ENCODE measurements at regions not wholly inside any gene's neighbourhood (a gene's known extent, or its start where the extent isn't known, plus 50 kb on each side); places are given as distances from the start of the nearest gene placed in this dataset.

DNA sequence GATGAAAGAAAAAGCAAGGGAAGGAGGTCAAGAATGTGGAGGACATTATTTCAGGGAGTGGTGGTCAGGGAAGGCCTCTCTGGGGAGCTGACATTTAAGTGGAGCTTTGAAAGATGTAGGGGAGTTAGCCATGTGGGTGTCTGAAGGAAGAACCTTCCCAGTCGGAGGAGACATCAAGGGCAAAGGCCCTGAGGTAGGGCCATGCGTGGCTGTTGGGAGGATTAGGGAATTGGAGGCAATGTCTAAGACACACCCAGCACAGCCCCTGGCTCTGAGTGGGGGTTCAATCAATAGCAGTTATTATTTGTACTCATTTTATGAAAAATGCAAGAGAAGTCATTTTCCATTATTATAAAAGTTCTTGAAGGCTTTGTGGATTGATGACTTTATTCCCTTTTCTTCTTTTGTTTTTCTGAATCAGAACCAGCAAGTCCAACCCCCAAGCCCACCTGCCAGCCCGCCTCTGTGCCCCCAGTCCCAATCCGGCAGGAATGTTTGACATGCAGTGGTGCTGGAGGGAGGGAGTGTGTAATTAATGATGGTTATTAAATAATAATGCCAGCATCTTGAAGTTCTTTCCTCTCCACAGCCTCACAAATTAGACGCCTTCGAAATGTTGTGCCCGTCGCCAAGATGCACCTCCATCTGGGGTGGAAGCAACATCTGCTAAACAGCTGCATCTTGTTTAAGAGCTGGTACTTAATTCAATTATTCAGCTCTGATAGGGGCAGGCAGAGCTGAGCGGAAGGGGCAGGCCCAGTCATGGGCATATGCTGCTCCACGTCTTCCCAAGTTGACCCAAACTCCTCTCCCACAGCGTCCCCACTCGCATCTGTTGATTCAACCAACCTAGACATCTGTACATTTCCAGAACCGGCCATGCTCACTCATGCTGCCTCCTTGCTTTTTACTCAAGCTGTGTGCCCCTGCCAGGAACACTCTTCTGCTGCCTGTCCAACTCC lies 81.3 kb upstream of the SIRPA start:
- in situ Hi-C loops (cut with HindIII; ENCODE audit: low pct_unique_long_range_greater_than_20kb, low sequenced_read_pairs): no loop called here
- no peak for TF ChIP-seq JUND (IDR thresholded peaks at IDR 0.05; ENCODE audit: low read depth)
- DNase-seq (ENCODE audit: low read depth in 1 of 2, low spot score in 1 of 2): no peak

DNA sequence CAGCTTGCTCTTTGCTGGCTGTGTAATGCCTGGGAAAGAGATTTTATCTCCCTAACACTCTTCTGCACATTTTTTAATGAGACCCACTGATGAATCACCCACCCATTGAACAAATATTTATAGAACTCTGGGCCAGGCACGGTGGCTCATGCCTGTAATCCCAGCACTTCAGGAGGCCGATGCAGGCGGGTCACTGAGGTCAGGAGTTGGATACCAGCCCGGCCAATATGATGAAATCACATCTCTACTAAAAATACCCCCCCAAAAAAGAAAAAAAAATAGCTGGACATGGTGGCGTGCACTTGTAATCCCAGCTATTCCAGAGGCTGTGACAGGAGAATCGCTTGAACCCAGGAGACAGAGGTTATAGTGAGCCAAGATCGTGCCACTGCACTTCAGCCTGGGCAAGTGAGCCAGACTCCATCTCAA lies 82.1 kb upstream of the SIRPA start:
- in situ Hi-C loops (cut with HindIII; ENCODE audit: low pct_unique_long_range_greater_than_20kb, low sequenced_read_pairs): no loop called here
- no peak for DNase-seq (ENCODE audit: low read depth in 1 of 2, low spot score in 1 of 2)
- no peak for TF ChIP-seq JUND (IDR thresholded peaks at IDR 0.05; ENCODE audit: low read depth)

DNA sequence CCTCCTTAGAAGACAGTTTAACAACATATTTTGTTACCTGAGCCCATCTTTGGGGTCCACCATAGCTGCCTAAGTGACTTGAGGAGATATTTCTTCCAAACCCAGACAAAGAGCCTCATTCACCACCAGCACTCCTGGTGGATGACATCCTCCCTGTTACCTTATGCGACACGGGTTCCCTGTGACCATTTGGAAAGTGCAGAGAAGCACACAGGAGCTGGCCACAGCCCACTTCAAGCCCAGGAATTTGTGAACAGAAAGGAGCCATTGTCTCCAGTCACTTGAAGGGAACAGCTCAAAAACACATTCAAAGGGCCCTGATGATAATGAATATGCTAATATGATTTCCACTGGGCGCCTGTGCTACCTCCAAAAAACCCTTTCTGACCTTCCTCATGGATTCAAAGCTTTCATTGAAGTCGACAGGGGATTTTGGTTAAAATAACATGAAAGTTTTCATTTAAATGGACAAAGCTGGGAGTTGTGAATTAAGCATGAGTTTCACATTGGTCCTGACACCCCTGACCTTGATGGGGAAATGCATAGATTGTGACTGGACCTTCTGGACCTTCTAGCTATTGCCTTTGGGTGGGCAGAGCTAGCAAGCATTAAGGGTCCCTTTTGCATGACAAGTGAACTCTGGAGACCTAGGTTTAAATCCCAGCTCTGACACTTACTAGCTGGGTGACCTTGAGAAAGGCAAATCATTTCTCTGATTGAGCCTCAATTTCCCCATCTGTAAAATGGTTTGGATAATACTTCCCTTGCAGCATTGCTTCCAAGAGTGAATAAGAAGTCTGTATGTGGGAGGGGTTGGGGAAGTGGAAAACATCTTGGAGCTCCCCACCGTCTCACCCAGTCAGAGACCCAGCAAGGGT lies 83.3 kb upstream of the SIRPA start:
- DNase-seq (ENCODE audit: low read depth in 1 of 2, low spot score in 1 of 2): no peak
- no peak for TF ChIP-seq JUND (IDR thresholded peaks at IDR 0.05; ENCODE audit: low read depth)
- in situ Hi-C loops (cut with HindIII; ENCODE audit: low pct_unique_long_range_greater_than_20kb, low sequenced_read_pairs): no loop called here

DNA sequence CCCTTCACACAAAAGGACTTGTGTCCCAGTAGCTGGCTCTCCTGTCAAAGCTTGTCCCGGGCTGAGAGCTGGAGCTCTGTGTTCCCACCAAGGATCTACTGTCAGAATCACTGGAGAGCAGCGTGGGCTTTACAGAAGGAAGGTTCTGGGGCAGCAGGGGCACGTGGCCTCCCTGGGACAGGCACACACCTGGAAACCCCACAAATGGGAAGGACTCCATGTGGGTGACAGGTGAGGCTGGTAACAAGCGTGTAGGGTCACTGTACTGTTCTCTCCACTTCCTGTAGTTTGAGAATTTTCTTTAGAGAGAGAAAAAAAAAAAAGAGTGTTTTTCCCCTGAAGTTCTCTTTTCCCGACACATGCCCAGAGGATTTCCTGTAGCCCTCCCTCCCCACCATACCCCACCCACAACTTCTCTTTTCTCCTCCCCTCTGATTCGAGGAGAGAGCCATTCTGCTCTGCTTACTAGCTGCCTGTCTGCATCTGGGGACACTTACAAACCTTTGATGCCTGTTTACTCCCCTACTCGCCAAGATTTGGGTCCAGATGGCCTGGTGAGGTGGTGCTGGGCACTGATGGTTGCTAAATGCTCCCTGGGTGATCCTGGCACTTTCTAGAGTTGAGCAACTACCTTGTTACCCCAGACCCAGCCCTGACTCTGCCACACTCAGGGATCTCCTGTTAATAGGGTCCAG lies 84.1 kb upstream of the SIRPA start:
- TF ChIP-seq JUND (IDR thresholded peaks at IDR 0.05; ENCODE audit: low read depth): no peak
- no peak for DNase-seq (ENCODE audit: low read depth in 1 of 2, low spot score in 1 of 2)
- in situ Hi-C loops (cut with HindIII; ENCODE audit: low pct_unique_long_range_greater_than_20kb, low sequenced_read_pairs): no loop called here

DNA sequence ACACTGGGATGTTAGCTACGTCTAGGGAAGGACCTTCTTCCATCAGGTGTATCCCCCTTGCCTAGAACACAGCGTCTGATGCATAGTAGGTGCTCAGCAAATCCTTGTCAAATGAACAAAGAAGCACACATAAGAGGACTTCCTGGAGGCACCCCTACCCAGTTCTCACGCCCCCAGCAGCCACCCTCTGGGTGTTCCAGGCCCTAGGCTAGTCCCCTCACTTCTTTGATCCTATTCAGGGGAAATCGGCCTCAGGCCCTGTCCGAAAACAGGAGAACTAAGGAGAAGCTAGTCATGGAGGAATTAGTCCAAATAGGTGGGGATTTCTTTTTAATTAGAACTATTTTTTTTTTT lies 84.7 kb upstream of the SIRPA start:
- in situ Hi-C loops (cut with HindIII; ENCODE audit: low pct_unique_long_range_greater_than_20kb, low sequenced_read_pairs): no loop called here
- DNase-seq (ENCODE audit: low read depth in 1 of 2, low spot score in 1 of 2): no peak
- no peak for TF ChIP-seq JUND (IDR thresholded peaks at IDR 0.05; ENCODE audit: low read depth)

DNA sequence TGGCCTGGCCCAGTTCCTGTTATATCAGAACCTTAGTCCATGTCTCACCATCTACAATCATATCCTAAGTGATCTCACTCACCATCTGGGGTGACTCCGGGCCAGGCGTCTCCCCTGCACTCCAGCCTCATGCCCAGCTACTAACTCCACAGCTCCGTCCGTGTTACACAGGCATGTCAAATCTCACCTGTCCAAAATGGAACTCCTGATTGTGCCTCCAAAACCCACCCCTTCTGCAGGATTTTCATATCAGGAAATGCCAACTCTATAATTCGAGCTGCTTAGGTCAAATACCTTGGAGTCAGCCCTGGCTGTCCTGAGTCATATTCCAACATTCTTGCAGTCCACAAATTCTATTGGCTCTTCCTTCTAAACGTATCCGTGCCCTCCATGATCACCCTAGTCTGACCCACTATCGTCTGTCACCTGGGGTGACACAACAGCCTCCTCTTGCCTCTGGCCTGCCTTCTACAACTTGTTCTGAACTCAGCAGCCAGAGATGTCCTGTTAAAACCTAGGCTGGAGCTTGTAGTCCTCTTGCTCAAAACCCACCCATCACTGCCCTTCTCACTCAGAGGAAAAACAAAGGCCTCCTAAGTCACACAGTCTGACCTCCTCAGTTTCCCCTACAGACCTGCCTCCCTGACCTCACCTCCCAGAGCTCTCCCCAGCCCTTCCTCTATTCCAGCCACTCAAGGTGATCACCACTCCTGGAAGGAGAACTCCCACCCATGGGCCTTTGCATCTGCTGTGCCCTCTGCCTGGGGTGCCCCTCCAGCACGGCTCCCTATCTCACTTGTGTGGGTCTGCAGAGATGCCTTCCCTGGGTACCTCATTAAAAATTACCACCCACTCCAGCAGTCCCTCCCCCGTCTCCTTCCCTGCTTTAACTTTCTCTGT lies 85.3 kb upstream of the SIRPA start:
- TF ChIP-seq JUND (IDR thresholded peaks at IDR 0.05; ENCODE audit: low read depth): no peak
- in situ Hi-C loops (cut with HindIII; ENCODE audit: low pct_unique_long_range_greater_than_20kb, low sequenced_read_pairs): no loop called here
- no peak for DNase-seq (ENCODE audit: low read depth in 1 of 2, low spot score in 1 of 2)

DNA sequence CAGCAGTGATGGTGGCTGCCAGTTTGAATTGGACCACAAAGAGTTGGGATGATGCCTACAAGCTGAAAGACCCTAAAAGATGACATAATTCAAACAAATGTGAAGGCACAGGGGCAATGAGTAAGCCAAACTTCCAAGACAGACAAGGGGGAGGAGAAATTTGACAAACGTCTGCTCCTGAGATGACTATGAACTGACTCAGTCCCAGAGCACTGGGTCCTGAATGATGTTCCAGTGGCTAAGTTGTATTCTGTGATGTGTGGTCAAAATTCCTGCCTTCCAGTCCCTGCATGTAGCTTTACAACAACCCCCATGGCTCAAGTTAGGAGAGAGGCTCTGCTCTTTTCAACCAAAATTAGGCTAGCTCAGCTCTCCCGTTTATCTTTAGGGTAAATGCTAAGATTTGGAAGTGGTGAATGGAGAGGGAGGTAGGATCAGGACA lies 86.1 kb upstream of the SIRPA start:
- in situ Hi-C loops (cut with HindIII; ENCODE audit: low pct_unique_long_range_greater_than_20kb, low sequenced_read_pairs): no loop called here
- DNase-seq (ENCODE audit: low read depth in 1 of 2, low spot score in 1 of 2): no peak
- no peak for TF ChIP-seq JUND (IDR thresholded peaks at IDR 0.05; ENCODE audit: low read depth)

DNA sequence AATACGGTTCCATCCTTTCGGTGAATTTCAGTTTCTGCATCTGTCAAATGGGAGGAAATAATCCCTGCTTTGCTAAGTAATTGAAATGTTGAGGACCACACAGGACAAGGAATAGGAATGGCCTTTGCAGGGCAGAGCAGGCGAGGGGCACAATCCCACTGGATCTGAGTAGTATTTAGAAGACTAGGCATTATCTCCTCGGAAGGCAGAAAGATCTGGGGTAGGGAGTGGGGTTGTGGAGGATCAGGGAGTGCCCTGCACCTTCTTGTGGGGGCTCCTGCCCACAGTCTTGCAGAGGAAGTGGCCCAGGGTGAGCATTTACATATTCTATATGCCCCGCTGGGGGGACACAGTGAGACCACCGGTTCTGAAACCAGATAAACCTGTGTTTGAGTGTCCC lies 87.1 kb upstream of the SIRPA start:
- in situ Hi-C loops (cut with HindIII; ENCODE audit: low pct_unique_long_range_greater_than_20kb, low sequenced_read_pairs): no loop called here
- DNase-seq (ENCODE audit: low read depth in 1 of 2, low spot score in 1 of 2): no peak
- TF ChIP-seq JUND (IDR thresholded peaks at IDR 0.05; ENCODE audit: low read depth): no peak

DNA sequence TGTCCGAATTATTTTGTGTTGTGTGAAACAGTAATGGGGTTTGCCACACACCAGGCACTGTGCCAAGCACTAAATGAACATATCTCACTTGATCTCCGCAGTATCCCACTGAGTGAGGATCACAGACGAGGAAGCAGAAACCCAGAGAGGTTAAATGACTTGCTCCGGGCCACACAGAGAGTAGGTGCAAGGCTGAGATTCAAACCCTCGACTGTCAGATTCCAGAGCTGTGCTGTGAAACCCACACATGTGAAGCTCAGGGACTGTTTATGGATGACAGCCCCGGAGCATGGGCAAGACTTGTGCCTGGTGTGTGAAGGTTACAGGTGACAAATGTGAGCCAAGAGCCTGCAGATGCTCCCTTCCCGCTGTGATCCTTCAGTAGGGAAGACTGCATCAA lies 87.8 kb upstream of the SIRPA start:
- in situ Hi-C loops (cut with HindIII; ENCODE audit: low pct_unique_long_range_greater_than_20kb, low sequenced_read_pairs): no loop called here
- TF ChIP-seq JUND (IDR thresholded peaks at IDR 0.05; ENCODE audit: low read depth): no peak
- DNase-seq (ENCODE audit: low read depth in 1 of 2, low spot score in 1 of 2): no peak

DNA sequence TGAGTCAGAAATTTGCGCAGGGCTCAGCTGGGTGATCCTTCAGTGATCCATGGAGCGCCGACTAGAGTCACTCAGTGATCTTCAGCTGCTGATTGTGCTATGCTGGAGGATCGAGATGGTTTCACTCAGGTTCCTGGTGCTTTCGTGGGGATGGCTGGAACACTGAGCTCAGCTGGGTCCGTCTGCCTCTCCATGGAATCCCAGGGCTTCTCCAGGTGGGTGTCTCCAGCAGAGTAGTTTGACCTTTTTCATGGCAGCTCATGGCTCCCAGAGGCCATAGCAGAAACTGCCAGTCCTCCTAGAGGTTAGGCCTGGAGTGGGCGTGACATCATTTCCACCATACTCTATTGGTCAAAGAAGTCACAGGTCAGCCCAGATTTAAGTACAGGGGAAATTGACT lies 88.8 kb upstream of the SIRPA start:
- DNase-seq (ENCODE audit: low read depth in 1 of 2, low spot score in 1 of 2): no peak
- in situ Hi-C loops (cut with HindIII; ENCODE audit: low pct_unique_long_range_greater_than_20kb, low sequenced_read_pairs): no loop called here
- no peak for TF ChIP-seq JUND (IDR thresholded peaks at IDR 0.05; ENCODE audit: low read depth)

DNA sequence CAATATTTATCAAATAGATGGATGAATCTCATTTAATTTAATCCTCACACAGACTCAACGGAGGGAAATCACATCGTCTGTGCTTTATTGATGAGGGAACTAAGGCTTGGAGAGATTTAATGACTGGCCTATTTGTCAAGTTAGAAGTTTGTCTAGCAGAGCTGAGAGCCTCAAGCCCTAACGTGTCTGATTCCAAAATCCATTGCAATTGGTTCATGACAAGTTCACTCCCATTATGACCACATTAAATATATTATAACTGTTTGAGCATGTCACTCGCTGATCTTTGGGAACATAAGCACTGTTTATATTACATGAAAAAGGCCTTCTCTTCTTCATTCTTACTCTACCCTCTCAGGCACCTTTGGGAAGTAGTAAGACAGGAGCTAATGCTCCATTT lies 89.4 kb upstream of the SIRPA start:
- in situ Hi-C loops (cut with HindIII; ENCODE audit: low pct_unique_long_range_greater_than_20kb, low sequenced_read_pairs): no loop called here
- no peak for DNase-seq (ENCODE audit: low read depth in 1 of 2, low spot score in 1 of 2)
- TF ChIP-seq JUND (IDR thresholded peaks at IDR 0.05; ENCODE audit: low read depth): no peak

DNA sequence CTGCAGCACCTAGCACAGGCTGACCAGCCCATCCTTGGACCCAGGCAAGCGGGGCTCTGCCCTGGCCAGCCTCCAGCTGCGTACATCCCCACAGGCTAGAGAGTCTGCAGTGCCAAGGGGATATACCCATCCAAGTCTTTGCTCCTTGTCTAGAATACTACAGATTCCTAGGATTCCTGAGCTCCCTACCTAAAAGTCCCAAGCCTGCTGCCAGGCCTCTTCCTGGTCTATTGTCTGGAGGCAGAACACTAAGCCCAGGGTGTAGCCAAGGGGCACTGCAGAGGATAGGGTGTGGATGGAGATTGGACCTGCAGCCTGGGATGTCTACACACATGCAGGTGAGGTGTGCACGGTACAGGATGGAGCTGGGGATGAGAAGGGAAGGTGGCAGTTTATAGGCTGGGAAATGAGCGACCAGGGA lies 90.0 kb upstream of the SIRPA start:
- in situ Hi-C loops (cut with HindIII; ENCODE audit: low pct_unique_long_range_greater_than_20kb, low sequenced_read_pairs): no loop called here
- no peak for TF ChIP-seq JUND (IDR thresholded peaks at IDR 0.05; ENCODE audit: low read depth)
- no peak for DNase-seq (ENCODE audit: low read depth in 1 of 2, low spot score in 1 of 2)

Data from T47D (cell line).